KMS-11 (cell line): ENCODE measurements at regions not wholly inside any gene's neighbourhood (a gene's known extent, or its start where the extent isn't known, plus 50 kb on each side); places are given as distances from the start of the nearest gene placed in this dataset.

ENCODE experiments used
- H2AFZ ChIP-seq: fragments of 200-600 bp; sonication (generic); 2 replicates; pipeline ENCODE4 v1.6.1; 2016; ENCODE audit warnings: antibody characterized with exemption, mixed run types, low read depth
- H3K27ac ChIP-seq: fragments of 200-600 bp; sonication (generic); 2 replicates; pipeline ENCODE4 v1.6.1; 2016; ENCODE audit warnings: mild to moderate bottlenecking, mixed run types
- H3K27me3 ChIP-seq: fragments of 200-600 bp; sonication (generic); 2 replicates; pipeline ENCODE4 v1.6.1; 2017; ENCODE audit warnings: mild to moderate bottlenecking, low read depth, mixed run types, moderate library complexity; ENCODE audit not compliant: insufficient read depth
- H3K36me3 ChIP-seq: fragments of 200-600 bp; sonication (generic); 2 replicates; pipeline ENCODE4 v1.6.1; 2017; ENCODE audit warnings: mild to moderate bottlenecking, mixed run types; ENCODE audit not compliant: insufficient read depth
- H3K4me1 ChIP-seq: fragments of 200-600 bp; sonication (generic); 2 replicates; pipeline ENCODE4 v1.6.1; 2016; ENCODE audit warnings: mild to moderate bottlenecking, low read depth, mixed run types; ENCODE audit not compliant: poor library complexity, severe bottlenecking
- H3K4me2 ChIP-seq: fragments of 200-600 bp; sonication (generic); 2 replicates; pipeline ENCODE4 v1.7.0; 2016; ENCODE audit warnings: mild to moderate bottlenecking, mixed run types
- H3K4me3 ChIP-seq: fragments of 200-600 bp; sonication (generic); IDR thresholded peaks from 2 replicates; pipeline ENCODE4 v1.6.1; 2017; ENCODE audit warnings: low read depth, low read length, mixed read lengths; ENCODE audit not compliant: insufficient read depth
- H3K79me2 ChIP-seq: fragments of 200-600 bp; sonication (generic); 2 replicates; pipeline ENCODE4 v1.6.1; 2016; ENCODE audit warnings: low read depth, mixed run types; ENCODE audit not compliant: insufficient read depth
- H3K9ac ChIP-seq: fragments of 200-600 bp; sonication (generic); 2 replicates; pipeline ENCODE4 v1.6.1; 2016; ENCODE audit warnings: mild to moderate bottlenecking, mixed run types
- H4K20me1 ChIP-seq: fragments of 200-600 bp; sonication (generic); 2 replicates; pipeline ENCODE4 v1.6.1; 2016; ENCODE audit warnings: mild to moderate bottlenecking, mixed run types; ENCODE audit not compliant: insufficient read depth
- TF ChIP-seq, protein P1 (sequence below): fragments of 200-600 bp; sonication (generic); conservative IDR thresholded peaks from 2 replicates; pipeline ENCODE4 v1.6.1; 2017; ENCODE audit warnings: low read depth, mild to moderate bottlenecking, antibody characterized with exemption, low read length, moderate library complexity, mixed read lengths

- no peaks in the 10 kb centered on the region for H3K4me1 ChIP-seq
- H3K79me2 ChIP-seq = no peaks in the 10 kb centered on the region
- no peak overlapping the region for H3K4me2 ChIP-seq
- TF ChIP-seq, protein P1, sequence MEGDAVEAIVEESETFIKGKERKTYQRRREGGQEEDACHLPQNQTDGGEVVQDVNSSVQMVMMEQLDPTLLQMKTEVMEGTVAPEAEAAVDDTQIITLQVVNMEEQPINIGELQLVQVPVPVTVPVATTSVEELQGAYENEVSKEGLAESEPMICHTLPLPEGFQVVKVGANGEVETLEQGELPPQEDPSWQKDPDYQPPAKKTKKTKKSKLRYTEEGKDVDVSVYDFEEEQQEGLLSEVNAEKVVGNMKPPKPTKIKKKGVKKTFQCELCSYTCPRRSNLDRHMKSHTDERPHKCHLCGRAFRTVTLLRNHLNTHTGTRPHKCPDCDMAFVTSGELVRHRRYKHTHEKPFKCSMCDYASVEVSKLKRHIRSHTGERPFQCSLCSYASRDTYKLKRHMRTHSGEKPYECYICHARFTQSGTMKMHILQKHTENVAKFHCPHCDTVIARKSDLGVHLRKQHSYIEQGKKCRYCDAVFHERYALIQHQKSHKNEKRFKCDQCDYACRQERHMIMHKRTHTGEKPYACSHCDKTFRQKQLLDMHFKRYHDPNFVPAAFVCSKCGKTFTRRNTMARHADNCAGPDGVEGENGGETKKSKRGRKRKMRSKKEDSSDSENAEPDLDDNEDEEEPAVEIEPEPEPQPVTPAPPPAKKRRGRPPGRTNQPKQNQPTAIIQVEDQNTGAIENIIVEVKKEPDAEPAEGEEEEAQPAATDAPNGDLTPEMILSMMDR = no peak
- H3K27ac ChIP-seq = no peak overlapping the region
- H2AFZ ChIP-seq = no peak overlapping the region
- no peak overlapping the region for H3K9ac ChIP-seq
- no peaks in the 10 kb centered on the region for H4K20me1 ChIP-seq
- no peak overlapping the region for H3K4me3 ChIP-seq
- no peaks in the 10 kb centered on the region for H3K27me3 ChIP-seq
- no peaks in the 10 kb centered on the region for H3K36me3 ChIP-seq
These were observed 115.5 kb upstream of the HAAO start for GRCh38 chr2:42907835-42908234.

- H3K27me3 ChIP-seq = no peaks in the 10 kb centered on the region
- H3K79me2 ChIP-seq = no peaks in the 10 kb centered on the region
- TF ChIP-seq, protein P1 = no peak
- H3K4me2 ChIP-seq = no peak overlapping the region
- no peak overlapping the region for H3K27ac ChIP-seq
- no peak overlapping the region for H3K9ac ChIP-seq
- no peak overlapping the region for H2AFZ ChIP-seq
- H4K20me1 ChIP-seq = no peaks in the 10 kb centered on the region
- no peak overlapping the region for H3K4me3 ChIP-seq
- H3K36me3 ChIP-seq = no peaks in the 10 kb centered on the region
- no peaks in the 10 kb centered on the region for H3K4me1 ChIP-seq
These were observed 114.4 kb upstream of the HAAO start for GRCh38 chr2:42906557-42907411.

DNA sequence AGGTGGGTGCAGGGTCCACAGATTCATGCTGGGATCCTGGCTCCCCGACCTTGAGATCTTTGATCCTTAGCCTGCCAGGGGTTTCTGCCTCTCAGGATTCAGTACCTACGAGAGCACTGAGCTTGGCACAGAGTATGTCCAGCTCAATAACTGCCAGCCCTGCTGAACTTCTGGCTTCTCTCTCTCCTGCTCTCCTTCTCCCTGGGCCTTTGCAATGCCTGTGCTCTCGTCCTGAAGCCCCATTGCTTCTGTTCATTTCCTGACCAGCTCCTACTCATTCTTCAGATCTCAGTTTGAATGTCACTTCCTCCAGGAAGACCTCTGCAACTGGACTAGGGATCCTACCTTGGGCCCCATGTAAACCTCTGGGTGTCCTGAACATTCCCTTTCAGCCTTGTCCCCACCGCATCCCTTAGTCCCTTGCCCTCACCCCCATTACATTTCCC lies 113.8 kb upstream of the HAAO start:
- H3K4me3 ChIP-seq = no peak overlapping the region
- H3K79me2 ChIP-seq = no peaks in the 10 kb centered on the region
- no peak overlapping the region for H3K9ac ChIP-seq
- TF ChIP-seq, protein P1 = no peak
- H4K20me1 ChIP-seq = no peaks in the 10 kb centered on the region
- no peaks in the 10 kb centered on the region for H3K27me3 ChIP-seq
- no peaks in the 10 kb centered on the region for H3K36me3 ChIP-seq
- H3K4me1 ChIP-seq = no peaks in the 10 kb centered on the region
- no peak overlapping the region for H3K4me2 ChIP-seq
- H2AFZ ChIP-seq = no peak overlapping the region
- H3K27ac ChIP-seq = no peak overlapping the region

DNA sequence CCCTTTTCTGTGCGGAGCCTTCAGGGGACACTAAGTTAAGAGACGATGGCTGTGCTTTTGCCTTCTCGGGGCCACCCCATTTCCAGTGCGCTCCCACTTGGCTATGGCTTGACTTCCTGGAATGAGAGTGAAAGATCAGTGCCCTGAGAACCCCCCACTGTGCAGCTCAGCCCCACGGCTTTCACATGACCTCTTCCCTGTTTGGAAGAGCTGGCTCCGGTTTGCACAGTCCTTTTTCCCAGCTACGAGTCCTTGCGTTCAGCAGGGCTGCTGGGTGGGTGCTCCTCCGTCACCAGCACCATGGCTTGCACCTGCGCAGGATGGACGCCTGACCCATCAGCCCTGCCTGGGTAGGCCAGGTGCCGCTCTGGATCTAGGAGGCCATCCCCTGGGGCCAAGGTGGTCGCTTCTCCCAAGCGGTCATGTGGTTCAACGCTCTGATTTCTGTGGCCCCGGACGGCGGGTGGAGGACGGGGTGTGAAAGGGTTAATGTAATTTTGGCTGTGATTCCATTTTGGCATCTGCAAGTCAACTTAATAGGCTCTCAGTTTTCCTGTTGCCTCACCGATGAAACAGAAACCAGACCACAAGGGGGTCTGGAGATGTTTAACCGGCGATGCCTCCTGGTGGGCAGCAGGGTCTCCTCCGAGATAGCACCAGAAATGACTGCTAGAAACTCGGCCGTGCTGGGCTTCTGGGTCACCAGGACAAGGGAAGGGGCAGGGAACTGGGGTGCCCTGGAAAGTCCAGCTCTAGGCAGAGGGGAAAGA lies 113.1 kb upstream of the HAAO start:
- no peak overlapping the region for H2AFZ ChIP-seq
- no peak overlapping the region for H3K9ac ChIP-seq

More for the DNA sequence above, 113.1 kb upstream of the HAAO start:
- Histone ChIP-seq H3K4me3 (no peak overlapping the region), H3K27ac (no peak overlapping the region), H3K36me3 (no peaks in the 10 kb centered on the region), H4K20me1 (no peaks in the 10 kb centered on the region), H3K4me2 (no peak overlapping the region), H3K27me3 (no peaks in the 10 kb centered on the region), H3K4me1 (no peaks in the 10 kb centered on the region), H3K79me2 (no peaks in the 10 kb centered on the region)
- TF ChIP-seq, protein P1 = no peak
